Neural cell (in vitro differentiated cells): ENCODE measurements at regions not wholly inside any gene's neighbourhood (a gene's known extent, or its start where the extent isn't known, plus 50 kb on each side); places are given as distances from the start of the nearest gene placed in this dataset.

Experiments used
- H2AFZ ChIP-seq: fragments of 200-600, 300-800 bp; sonication (generic), shearing (Covaris generic); 2 replicates; pipeline ENCODE4 v1.6.0; 2014; ENCODE audit warnings: low read depth, mild to moderate bottlenecking, antibody characterized with exemption, low read length, moderate library complexity
- H3F3A ChIP-seq: fragments of 200-600 bp; shearing (Covaris generic); 2 replicates; pipeline ENCODE4 v1.6.1; 2016; ENCODE audit warnings: mild to moderate bottlenecking, moderate library complexity, mixed read lengths, antibody characterized with exemption, low read length; ENCODE audit not compliant: insufficient read depth, poor library complexity, severe bottlenecking
- H3K27ac ChIP-seq: fragments of 200-600, 300-800 bp; sonication (generic), shearing (Covaris generic); 2 replicates; pipeline ENCODE4 v1.5.1; 2014; ENCODE audit warnings: mild to moderate bottlenecking, low read length, moderate library complexity
- H3K27me3 ChIP-seq: fragments of 300-800, 200-600 bp; sonication (generic), shearing (Covaris generic); 2 replicates; pipeline ENCODE4 v1.6.0; 2014; ENCODE audit warnings: mild to moderate bottlenecking, low read depth, low read length, moderate library complexity; ENCODE audit not compliant: insufficient read depth
- H3K36me3 ChIP-seq: fragments of 300-800, 200-600 bp; sonication (generic), shearing (Covaris generic); 2 replicates; pipeline ENCODE4 v1.5.1; 2014; ENCODE audit warnings: mild to moderate bottlenecking, antibody characterized with exemption, low read length, moderate library complexity; ENCODE audit not compliant: insufficient read depth
- H3K4me2 ChIP-seq: fragments of 300-800, 200-600 bp; sonication (generic), shearing (Covaris generic); 2 replicates; pipeline ENCODE4 v1.6.0; 2014; ENCODE audit warnings: mild to moderate bottlenecking, low read length
- H3K4me3 ChIP-seq: fragments of 300-800, 200-600 bp; sonication (generic), shearing (Covaris generic); 2 replicates; pipeline ENCODE4 v1.5.1; 2014; ENCODE audit warnings: mild to moderate bottlenecking, low read length, moderate library complexity
- H3K79me2 ChIP-seq: fragments of 200-600 bp; shearing (Covaris generic); replicated peaks from 2 replicates; pipeline ENCODE4 v1.6.0; 2014; ENCODE audit warnings: mild to moderate bottlenecking, low read length, moderate library complexity; ENCODE audit not compliant: insufficient read depth
- H3K9ac ChIP-seq: fragments of 300-800, 200-600 bp; sonication (generic), shearing (Covaris generic); 2 replicates; pipeline ENCODE4 v1.6.1; 2016; ENCODE audit warnings: mild to moderate bottlenecking, low read length, mixed read lengths
- H3K9me2 ChIP-seq: fragments of 200-600 bp; shearing (Covaris generic); 2 replicates; pipeline ENCODE4 v1.6.1; 2016; ENCODE audit warnings: mild to moderate bottlenecking, low read length, mixed read lengths; ENCODE audit not compliant: insufficient read depth
- H3K9me3 ChIP-seq: fragments of 200-600, 300-800 bp; sonication (generic), shearing (Covaris generic); 2 replicates; pipeline ENCODE4 v1.6.1; 2016; ENCODE audit warnings: mild to moderate bottlenecking, mixed run types, low read length, moderate library complexity, mixed read lengths
- H4K20me1 ChIP-seq: fragments of 200-600 bp; shearing (Covaris generic); 2 replicates; pipeline ENCODE4 v1.6.1; 2016; ENCODE audit warnings: mild to moderate bottlenecking, mixed run types; ENCODE audit not compliant: insufficient read depth
- CTCF ChIP-seq: fragments of 450-650 bp; IDR thresholded peaks from 2 replicates; pipeline ENCODE4 v1.5.1; 2014; ENCODE audit warnings: antibody characterized with exemption, mild to moderate bottlenecking, moderate library complexity; ENCODE audit not compliant: poor library complexity, severe bottlenecking
- EP300 ChIP-seq: fragments of 450-650 bp; conservative IDR thresholded peaks from 2 replicates; pipeline ENCODE4 v1.6.1; 2014; ENCODE audit warnings: antibody characterized with exemption, mild to moderate bottlenecking, moderate library complexity; ENCODE audit not compliant: poor library complexity, severe bottlenecking
- EZH2 ChIP-seq: fragments of 200-600, 300-800 bp; shearing (Covaris generic), sonication (generic); IDR thresholded peaks from 2 replicates; pipeline ENCODE4 v1.6.1; 2014; ENCODE audit warnings: antibody characterized with exemption, low read length, borderline replicate concordance, mild to moderate bottlenecking; ENCODE audit not compliant: insufficient read depth, poor library complexity, severe bottlenecking
- MXI1 ChIP-seq: fragments of 450-650 bp; conservative IDR thresholded peaks from 2 replicates; pipeline ENCODE4 v1.6.1; 2014; ENCODE audit warnings: antibody characterized with exemption, mild to moderate bottlenecking; ENCODE audit not compliant: poor library complexity, severe bottlenecking
- POLR2AphosphoS5 ChIP-seq: IDR thresholded peaks from 2 replicates; pipeline ENCODE4 v1.6.1; 2012
- RAD21 ChIP-seq: fragments of 450-650 bp; conservative IDR thresholded peaks from 2 replicates; pipeline ENCODE4 v1.6.1; 2014; ENCODE audit warnings: antibody characterized with exemption, mild to moderate bottlenecking, moderate library complexity
- REST ChIP-seq: IDR thresholded peaks from 2 replicates; pipeline ENCODE4 v1.6.1; 2012; ENCODE audit warnings: borderline replicate concordance
- SMC3 ChIP-seq: fragments of 450-650 bp; conservative IDR thresholded peaks from 2 replicates; pipeline ENCODE4 v1.6.1; 2014; ENCODE audit warnings: antibody characterized with exemption, mild to moderate bottlenecking, moderate library complexity; ENCODE audit not compliant: poor library complexity
- TAF1 ChIP-seq: IDR thresholded peaks from 2 replicates; pipeline ENCODE4 v1.6.1; 2012; ENCODE audit warnings: low read depth

GRCh38 chr20:12074111-12074655 lies 156.5 kb downstream of the BTBD3 start:
- no peaks in the 10 kb centered on the region for H3K36me3 ChIP-seq
- no peak overlapping the region for H2AFZ ChIP-seq

GRCh38 chr20:12076200-12076599 lies 158.5 kb downstream of the BTBD3 start:
- H3K4me2 ChIP-seq = no peak overlapping the region
- H2AFZ ChIP-seq = no peak overlapping the region
- no peaks in the 10 kb centered on the region for H3K27me3 ChIP-seq
- no peaks in the 10 kb centered on the region for H3K36me3 ChIP-seq
- no peaks in the 10 kb centered on the region for H4K20me1 ChIP-seq
- no peaks in the 10 kb centered on the region for H3K9me2 ChIP-seq
- H3K79me2 ChIP-seq = no peaks in the 10 kb centered on the region
- no peaks in the 10 kb centered on the region for H3F3A ChIP-seq
- no peak overlapping the region for H3K9ac ChIP-seq
- no peaks in the 10 kb centered on the region for H3K9me3 ChIP-seq
- no peak overlapping the region for H3K4me3 ChIP-seq
- no peak overlapping the region for H3K27ac ChIP-seq
- TF ChIP-seq EZH2 (no peak), SMC3 (no peak), EP300 (no peak), RAD21 (no peak), TAF1 (no peak), POLR2AphosphoS5 (no peak), CTCF (no peak), MXI1 (no peak)

More at GRCh38 chr20:12074111-12074655, 156.5 kb downstream of the BTBD3 start:
- no peaks in the 10 kb centered on the region for H3K27me3 ChIP-seq
- H3K9ac ChIP-seq = no peak overlapping the region
- H3K27ac ChIP-seq = no peak overlapping the region
- no peak for TF ChIP-seq RAD21
- no peak for TF ChIP-seq CTCF
- TF ChIP-seq EP300 = no peak
- TF ChIP-seq EZH2 = no peak
- no peak for TF ChIP-seq POLR2AphosphoS5
- TF ChIP-seq TAF1 = no peak
- TF ChIP-seq REST = no peak
- no peak for TF ChIP-seq MXI1
- no peak for TF ChIP-seq SMC3
- H3K79me2 ChIP-seq = no peaks in the 10 kb centered on the region
- H3K4me3 ChIP-seq = no peak overlapping the region
- H3F3A ChIP-seq = no peaks in the 10 kb centered on the region
- H3K9me3 ChIP-seq = no peaks in the 10 kb centered on the region
- H4K20me1 ChIP-seq = no peaks in the 10 kb centered on the region
- no peak overlapping the region for H3K4me2 ChIP-seq
- no peaks in the 10 kb centered on the region for H3K9me2 ChIP-seq
